Renal cortex interstitium (tissue), 11 donors: ENCODE measurements at regions not wholly inside any gene's neighbourhood (a gene's known extent, or its start where the extent isn't known, plus 50 kb on each side); places are given as distances from the start of the nearest gene placed in this dataset.

Experiments used
- DNase-seq, 11 donors: peaks; one replicate each; pipeline ENCODE4 v3.0.0-alpha.2; 2013; ENCODE audit warnings: low read depth in 9 of 11, low spot score in 4 of 11; ENCODE audit errors: extremely low read depth in 1 of 11

- DNase-seq = no peak
These were observed 76.0 kb upstream of the SNRK start for GRCh38 chr3:43210049-43211027.

- DNase-seq = peak in 1 of 11 donors; percentile 18
These were observed 78.7 kb upstream of the SNRK start for GRCh38 chr3:43207628-43208085.

- no peak for DNase-seq
These were observed 79.7 kb upstream of the SNRK start for GRCh38 chr3:43206632-43207031.

GRCh38 chr3:43206105-43206504, 80.2 kb upstream of the SNRK start:
- DNase-seq = no peak

GRCh38 chr3:43203022-43203421, 83.3 kb upstream of the SNRK start:
- DNase-seq = no peak

GRCh38 chr3:43201581-43201980, 84.8 kb upstream of the SNRK start:
- no peak for DNase-seq

- no peak for DNase-seq
These were observed 86.6 kb upstream of the SNRK start for GRCh38 chr3:43199645-43200306.

- DNase-seq = no peak
These were observed 87.3 kb upstream of the SNRK start for GRCh38 chr3:43198791-43199644.

- no peak for DNase-seq
These were observed 88.0 kb upstream of the SNRK start for GRCh38 chr3:43198301-43198700.

- no peak for DNase-seq
These were observed 89.2 kb upstream of the SNRK start for GRCh38 chr3:43197181-43197580.

GRCh38 chr3:43196721-43197120, 89.6 kb upstream of the SNRK start:
- DNase-seq = no peak

GRCh38 chr3:43195115-43195498, 89.2 kb upstream of the POMGNT2 start:
- no peak for DNase-seq

GRCh38 chr3:43194490-43195114, 88.7 kb upstream of the POMGNT2 start:
- no peak for DNase-seq

- no peak for DNase-seq
These were observed 88.2 kb upstream of the POMGNT2 start for GRCh38 chr3:43194069-43194468.

- no peak for DNase-seq
These were observed 86.1 kb upstream of the POMGNT2 start for GRCh38 chr3:43192028-43192427.

- DNase-seq = no peak
These were observed 85.2 kb upstream of the POMGNT2 start for GRCh38 chr3:43191116-43191515.

- peak in 1 of 11 donors; percentile 12 for DNase-seq
These were observed 84.8 kb upstream of the POMGNT2 start for GRCh38 chr3:43190670-43191069.

- DNase-seq = no peak
These were observed 82.1 kb upstream of the POMGNT2 start for GRCh38 chr3:43187836-43188479.

- no peak for DNase-seq
These were observed 80.1 kb upstream of the POMGNT2 start for GRCh38 chr3:43185983-43186314.
